GM12872 (cell line): ENCODE measurements at regions not wholly inside any gene's neighbourhood (a gene's known extent, or its start where the extent isn't known, plus 50 kb on each side); places are given as distances from the start of the nearest gene placed in this dataset.

Source experiments
- TF ChIP-seq, protein P1 (sequence below): IDR thresholded peaks from 3 replicates; pipeline ENCODE4 v1.5.1; 2011; ENCODE audit warnings: low read depth, mild to moderate bottlenecking, low read length, moderate library complexity; ENCODE audit not compliant: insufficient read depth

DNA sequence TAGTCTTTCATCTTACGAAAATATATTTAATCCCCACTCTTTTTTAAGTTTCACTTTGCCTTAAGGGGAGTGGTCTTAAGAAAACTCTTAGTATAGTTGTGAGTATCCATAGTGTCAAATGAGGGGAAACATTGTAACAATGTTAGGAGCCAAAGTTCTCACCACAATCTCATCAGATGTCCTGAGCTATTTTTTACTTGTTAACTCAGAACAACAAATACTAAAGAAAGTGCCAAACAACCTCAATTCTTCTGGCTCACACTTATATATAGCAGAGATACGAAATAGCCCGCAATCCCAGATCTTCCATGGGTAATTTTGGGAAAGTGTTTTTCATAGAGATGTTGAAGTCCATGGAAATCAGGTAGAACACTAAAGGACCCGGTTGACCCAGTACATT lies 194.0 kb upstream of the DMRT1 start:
- TF ChIP-seq, protein P1, sequence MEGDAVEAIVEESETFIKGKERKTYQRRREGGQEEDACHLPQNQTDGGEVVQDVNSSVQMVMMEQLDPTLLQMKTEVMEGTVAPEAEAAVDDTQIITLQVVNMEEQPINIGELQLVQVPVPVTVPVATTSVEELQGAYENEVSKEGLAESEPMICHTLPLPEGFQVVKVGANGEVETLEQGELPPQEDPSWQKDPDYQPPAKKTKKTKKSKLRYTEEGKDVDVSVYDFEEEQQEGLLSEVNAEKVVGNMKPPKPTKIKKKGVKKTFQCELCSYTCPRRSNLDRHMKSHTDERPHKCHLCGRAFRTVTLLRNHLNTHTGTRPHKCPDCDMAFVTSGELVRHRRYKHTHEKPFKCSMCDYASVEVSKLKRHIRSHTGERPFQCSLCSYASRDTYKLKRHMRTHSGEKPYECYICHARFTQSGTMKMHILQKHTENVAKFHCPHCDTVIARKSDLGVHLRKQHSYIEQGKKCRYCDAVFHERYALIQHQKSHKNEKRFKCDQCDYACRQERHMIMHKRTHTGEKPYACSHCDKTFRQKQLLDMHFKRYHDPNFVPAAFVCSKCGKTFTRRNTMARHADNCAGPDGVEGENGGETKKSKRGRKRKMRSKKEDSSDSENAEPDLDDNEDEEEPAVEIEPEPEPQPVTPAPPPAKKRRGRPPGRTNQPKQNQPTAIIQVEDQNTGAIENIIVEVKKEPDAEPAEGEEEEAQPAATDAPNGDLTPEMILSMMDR: no peak

DNA sequence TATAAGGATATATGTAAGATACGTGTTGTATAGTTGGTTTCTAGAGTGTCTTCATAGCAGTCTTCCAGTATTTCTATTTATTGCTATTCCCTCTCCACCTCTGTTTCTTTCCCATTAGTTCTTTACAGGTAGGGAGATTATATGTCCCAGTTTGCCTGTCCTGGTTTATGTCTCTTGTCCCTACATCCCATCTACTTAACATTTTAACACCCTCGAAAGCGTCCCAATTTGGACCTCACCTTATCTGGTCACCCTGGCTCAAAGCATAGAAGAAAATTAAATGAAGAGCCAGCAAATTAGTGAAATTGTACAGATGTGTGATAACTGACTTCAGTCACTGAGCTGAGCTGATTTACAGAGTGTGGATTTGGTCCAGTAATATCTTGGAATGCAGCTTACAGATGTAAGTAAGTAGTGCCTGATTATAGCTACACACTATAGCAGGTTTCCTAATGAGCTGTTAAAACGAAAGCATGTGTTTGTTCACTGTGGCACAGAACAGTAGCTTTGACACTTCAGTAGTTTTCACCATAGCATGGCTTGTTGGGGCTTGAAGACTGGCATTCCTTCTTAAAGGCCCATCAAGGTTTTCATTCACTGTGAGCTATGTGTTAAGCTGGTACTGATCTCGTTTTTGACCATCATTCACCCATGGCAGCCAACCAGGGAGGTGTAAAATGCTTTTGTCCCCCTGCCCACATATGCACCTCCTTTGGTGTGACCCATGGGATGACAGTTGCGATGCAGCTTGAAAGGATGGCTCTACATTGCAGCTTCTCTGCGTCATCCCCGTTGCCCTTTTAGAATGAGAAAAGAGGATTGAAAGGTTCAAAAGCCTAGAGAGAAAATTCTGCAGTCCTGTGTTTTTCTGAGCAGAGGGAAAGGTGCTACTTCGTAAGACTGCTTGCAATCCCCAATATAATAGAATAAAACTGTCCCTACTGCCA lies 192.1 kb upstream of the DMRT1 start:
- TF ChIP-seq, protein P1: no peak

GRCh38 chr9:650362-650761 lies 191.1 kb upstream of the DMRT1 start:
- TF ChIP-seq, protein P1: no peak

DNA sequence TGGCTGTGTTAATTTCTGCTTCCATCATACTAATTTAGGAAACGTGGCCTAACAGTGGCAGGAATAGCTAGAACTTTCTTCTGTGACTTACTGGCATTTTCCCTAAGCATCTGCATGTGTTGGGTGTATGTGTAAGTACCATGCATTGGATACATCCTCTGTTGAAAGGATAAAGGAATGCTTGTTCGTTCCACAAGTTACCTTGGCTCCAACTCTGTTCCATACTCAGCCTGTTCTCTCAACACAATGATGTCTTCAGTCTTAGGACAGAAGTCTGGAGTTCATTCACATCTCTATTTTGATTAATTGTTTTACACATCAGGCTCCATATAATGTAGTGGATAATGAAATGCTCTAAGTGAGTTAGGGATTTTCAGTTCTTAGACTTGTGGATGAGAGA lies 190.1 kb upstream of the DMRT1 start:
- TF ChIP-seq, protein P1: no peak

DNA sequence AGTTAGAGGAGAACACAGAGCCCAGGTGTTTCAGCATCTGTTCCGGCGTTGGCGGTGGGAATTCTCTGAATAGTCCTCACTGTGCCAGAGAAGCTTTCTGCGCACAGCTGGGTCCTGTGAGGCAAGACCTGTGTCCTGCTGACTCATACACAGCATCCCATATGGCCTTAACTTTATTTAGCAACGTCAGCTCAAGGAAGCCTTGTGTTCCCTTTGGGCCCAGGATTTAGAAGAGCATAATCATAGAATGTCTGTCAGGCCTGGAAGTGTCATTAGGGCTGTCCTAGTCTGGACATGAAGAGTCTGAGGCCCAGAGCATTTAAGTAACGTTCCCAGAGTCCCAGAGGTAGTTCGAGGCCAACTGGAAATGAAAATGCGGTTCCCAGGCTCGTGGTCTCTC lies 188.6 kb upstream of the DMRT1 start:
- TF ChIP-seq, protein P1: no peak

- TF ChIP-seq, protein P1: no peak
Observed at GRCh38 chr9:653421-653820, 188.1 kb upstream of the DMRT1 start.

- TF ChIP-seq, protein P1: no peak
Observed at GRCh38 chr9:653856-654387, 187.6 kb upstream of the DMRT1 start.
